AG08396 (cell line): ENCODE measurements at regions not wholly inside any gene's neighbourhood (a gene's known extent, or its start where the extent isn't known, plus 50 kb on each side); places are given as distances from the start of the nearest gene placed in this dataset.

Source experiments
- DNase-seq: peaks from one replicate; pipeline ENCODE4 v3.0.0; 2012; ENCODE audit warnings: low spot score, mixed read lengths

GRCh38 chr19:30309905-30310601 lies 62.1 kb upstream of the ZNF536 start:
- no peak for DNase-seq

GRCh38 chr19:30310602-30311263 lies 61.5 kb upstream of the ZNF536 start:
- no peak for DNase-seq

- DNase-seq, result no peak
These were observed 60.3 kb upstream of the ZNF536 start for GRCh38 chr19:30311911-30312310.

- no peak for DNase-seq
These were observed 59.4 kb upstream of the ZNF536 start for GRCh38 chr19:30312582-30313352.

- DNase-seq, result no peak
These were observed 58.8 kb upstream of the ZNF536 start for GRCh38 chr19:30313353-30313750.

GRCh38 chr19:30314056-30314804 lies 58.0 kb upstream of the ZNF536 start:
- DNase-seq, result no peak

- no peak for DNase-seq
These were observed 57.4 kb upstream of the ZNF536 start for GRCh38 chr19:30314805-30315155.

- no peak for DNase-seq
These were observed 57.0 kb upstream of the ZNF536 start for GRCh38 chr19:30315159-30315558.

- no peak for DNase-seq
These were observed 56.1 kb upstream of the ZNF536 start for GRCh38 chr19:30316000-30316491.

GRCh38 chr19:30316560-30317106 lies 55.6 kb upstream of the ZNF536 start:
- DNase-seq, result no peak

GRCh38 chr19:30317403-30317802 lies 54.8 kb upstream of the ZNF536 start:
- DNase-seq, result no peak

- no peak for DNase-seq
These were observed 53.9 kb upstream of the ZNF536 start for GRCh38 chr19:30318261-30318660.

GRCh38 chr19:30318936-30319335 lies 53.2 kb upstream of the ZNF536 start:
- no peak for DNase-seq

- DNase-seq, result no peak
These were observed 52.8 kb upstream of the ZNF536 start for GRCh38 chr19:30319411-30319810.

GRCh38 chr19:30319876-30320275 lies 52.3 kb upstream of the ZNF536 start:
- no peak for DNase-seq

GRCh38 chr19:30320466-30320865 lies 51.7 kb upstream of the ZNF536 start:
- no peak for DNase-seq

- DNase-seq, result no peak
These were observed 51.3 kb upstream of the ZNF536 start for GRCh38 chr19:30320916-30321315.
